ENCODE measurements at regions not wholly inside any gene's neighbourhood (a gene's known extent, or its start where the extent isn't known, plus 50 kb on each side); places are given as distances from the start of the nearest gene placed in this dataset.

DNA sequence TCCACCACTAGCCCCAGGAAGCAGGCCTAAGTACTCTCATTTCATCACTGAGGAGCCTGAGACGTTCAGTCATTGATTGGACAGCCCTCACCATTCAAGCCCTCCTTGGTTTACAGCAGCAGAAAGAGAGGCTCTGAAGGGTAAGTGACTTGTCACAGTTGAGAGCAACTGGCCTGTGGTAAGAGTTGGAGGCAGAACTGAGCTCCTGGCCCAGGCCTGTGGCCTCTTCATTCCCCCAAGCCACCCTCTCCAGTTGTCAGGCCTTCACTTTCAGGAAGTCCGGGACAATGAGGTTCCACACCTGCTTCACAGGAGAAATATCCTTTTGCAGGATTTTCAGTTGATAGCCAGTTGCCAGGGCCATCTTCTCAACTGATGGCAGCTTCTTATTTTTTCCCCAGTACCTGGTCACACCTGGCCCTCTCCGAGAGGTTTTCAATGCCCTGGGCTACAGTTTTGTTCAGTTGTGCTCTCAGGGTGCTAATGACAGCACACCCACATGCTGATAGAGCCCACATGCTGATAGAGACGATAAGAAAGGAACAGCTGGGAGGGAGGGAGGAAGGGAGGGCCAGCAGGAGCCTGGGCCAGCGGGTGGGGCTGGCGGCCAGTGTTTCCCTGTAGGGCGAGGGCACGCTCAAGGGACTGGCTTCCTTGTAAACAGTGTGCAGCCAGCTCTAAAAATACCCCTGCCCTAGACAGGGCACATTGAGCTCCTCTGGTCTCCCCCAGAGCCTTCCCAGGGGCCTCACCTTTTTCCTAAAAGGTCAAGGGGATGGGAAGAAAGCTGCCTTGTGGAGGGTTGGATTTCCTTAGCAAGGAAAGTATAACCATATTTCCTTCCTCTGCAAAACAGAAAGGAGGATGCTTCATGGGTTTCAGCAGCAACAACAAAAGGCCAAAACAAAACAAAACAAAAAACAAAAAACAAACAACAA, 112.7 kb upstream of the JUN start:
- TF ChIP-seq GABPA (tag; conservative IDR thresholded peaks at IDR 0.05; ENCODE audit: low read depth) (peak; percentile 44), POLR2A (conservative IDR thresholded peaks at IDR 0.05) (no peak), ZNF766 (CRISPR knock-in tag; conservative IDR thresholded peaks at IDR 0.05) (peak; percentile 93), HNRNPL (IDR thresholded peaks at IDR 0.05; ENCODE audit: low read depth, low read length) (no peak), EZH2 (IDR thresholded peaks at IDR 0.05; ENCODE audit: borderline replicate concordance, low read depth, low read length) (no peak), TBP (optimal IDR thresholded peaks at IDR 0.05; ENCODE audit: low read depth, low read length) (no peak), FOXK1 (CRISPR knock-in tag; IDR thresholded peaks at IDR 0.05; ENCODE audit: borderline replicate concordance) (no peak), SMARCC2 (IDR thresholded peaks at IDR 0.05; ENCODE audit: low read depth) (no peak), ZBTB7A (IDR thresholded peaks at IDR 0.05; ENCODE audit: borderline replicate concordance, control insufficient read depth, low read depth, low read length) (no peak), MYC (IDR thresholded peaks at IDR 0.05; ENCODE audit: low read depth, low read length) (peak; percentile 86), MYC (CRISPR knock-in tag; IDR thresholded peaks at IDR 0.05; ENCODE audit: borderline replicate concordance, low read depth) (no peak)
- TF ChIP-seq, protein P1, sequence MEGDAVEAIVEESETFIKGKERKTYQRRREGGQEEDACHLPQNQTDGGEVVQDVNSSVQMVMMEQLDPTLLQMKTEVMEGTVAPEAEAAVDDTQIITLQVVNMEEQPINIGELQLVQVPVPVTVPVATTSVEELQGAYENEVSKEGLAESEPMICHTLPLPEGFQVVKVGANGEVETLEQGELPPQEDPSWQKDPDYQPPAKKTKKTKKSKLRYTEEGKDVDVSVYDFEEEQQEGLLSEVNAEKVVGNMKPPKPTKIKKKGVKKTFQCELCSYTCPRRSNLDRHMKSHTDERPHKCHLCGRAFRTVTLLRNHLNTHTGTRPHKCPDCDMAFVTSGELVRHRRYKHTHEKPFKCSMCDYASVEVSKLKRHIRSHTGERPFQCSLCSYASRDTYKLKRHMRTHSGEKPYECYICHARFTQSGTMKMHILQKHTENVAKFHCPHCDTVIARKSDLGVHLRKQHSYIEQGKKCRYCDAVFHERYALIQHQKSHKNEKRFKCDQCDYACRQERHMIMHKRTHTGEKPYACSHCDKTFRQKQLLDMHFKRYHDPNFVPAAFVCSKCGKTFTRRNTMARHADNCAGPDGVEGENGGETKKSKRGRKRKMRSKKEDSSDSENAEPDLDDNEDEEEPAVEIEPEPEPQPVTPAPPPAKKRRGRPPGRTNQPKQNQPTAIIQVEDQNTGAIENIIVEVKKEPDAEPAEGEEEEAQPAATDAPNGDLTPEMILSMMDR (IDR thresholded peaks at IDR 0.05 in 2 of 3, conservative IDR thresholded peaks at IDR 0.05 in 1 of 3; ENCODE audit: insufficient read depth in 2 of 3, low read depth in 1 of 3, low read length in 3 of 3), result peak in 1 of 3 experiments; percentile 2; a peak in 1 of 6 replicates
- TF ChIP-seq, protein P2, sequence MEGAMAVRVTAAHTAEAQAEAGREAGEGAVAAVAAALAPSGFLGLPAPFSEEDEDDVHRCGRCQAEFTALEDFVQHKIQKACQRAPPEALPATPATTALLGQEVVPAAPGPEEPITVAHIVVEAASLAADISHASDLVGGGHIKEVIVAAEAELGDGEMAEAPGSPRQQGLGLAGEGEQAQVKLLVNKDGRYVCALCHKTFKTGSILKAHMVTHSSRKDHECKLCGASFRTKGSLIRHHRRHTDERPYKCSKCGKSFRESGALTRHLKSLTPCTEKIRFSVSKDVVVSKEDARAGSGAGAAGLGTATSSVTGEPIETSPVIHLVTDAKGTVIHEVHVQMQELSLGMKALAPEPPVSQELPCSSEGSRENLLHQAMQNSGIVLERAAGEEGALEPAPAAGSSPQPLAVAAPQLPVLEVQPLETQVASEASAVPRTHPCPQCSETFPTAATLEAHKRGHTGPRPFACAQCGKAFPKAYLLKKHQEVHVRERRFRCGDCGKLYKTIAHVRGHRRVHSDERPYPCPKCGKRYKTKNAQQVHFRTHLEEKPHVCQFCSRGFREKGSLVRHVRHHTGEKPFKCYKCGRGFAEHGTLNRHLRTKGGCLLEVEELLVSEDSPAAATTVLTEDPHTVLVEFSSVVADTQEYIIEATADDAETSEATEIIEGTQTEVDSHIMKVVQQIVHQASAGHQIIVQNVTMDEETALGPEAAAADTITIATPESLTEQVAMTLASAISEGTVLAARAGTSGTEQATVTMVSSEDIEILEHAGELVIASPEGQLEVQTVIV (CRISPR knock-in tag; IDR thresholded peaks at IDR 0.05; ENCODE audit: borderline replicate concordance), result no peak
- TF ChIP-seq, protein P3, sequence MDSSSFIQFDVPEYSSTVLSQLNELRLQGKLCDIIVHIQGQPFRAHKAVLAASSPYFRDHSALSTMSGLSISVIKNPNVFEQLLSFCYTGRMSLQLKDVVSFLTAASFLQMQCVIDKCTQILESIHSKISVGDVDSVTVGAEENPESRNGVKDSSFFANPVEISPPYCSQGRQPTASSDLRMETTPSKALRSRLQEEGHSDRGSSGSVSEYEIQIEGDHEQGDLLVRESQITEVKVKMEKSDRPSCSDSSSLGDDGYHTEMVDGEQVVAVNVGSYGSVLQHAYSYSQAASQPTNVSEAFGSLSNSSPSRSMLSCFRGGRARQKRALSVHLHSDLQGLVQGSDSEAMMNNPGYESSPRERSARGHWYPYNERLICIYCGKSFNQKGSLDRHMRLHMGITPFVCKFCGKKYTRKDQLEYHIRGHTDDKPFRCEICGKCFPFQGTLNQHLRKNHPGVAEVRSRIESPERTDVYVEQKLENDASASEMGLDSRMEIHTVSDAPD (CRISPR knock-in tag; IDR thresholded peaks at IDR 0.05), result no peak
